ENCODE measurements at regions not wholly inside any gene's neighbourhood (a gene's known extent, or its start where the extent isn't known, plus 50 kb on each side); places are given as distances from the start of the nearest gene placed in this dataset.

DNA sequence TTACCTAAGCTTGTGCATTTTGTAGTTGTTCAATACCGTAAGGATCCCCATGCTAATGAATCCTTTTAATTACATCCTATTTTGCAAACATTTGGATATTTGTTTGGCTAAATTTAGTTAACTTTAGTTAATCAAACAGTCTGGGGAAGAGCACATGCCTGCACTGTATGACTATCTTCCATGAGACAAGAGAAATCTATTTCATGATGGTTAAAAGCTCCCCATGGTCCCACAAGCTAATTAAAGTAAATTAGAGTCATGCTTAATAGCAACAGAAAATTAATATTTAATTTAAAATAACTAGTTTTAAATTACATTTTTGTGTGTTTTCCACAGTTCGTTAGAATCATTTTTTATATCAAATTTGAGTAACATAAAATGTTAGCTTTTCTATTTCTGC, 95.4 kb upstream of the S1PR1 start:
- Histone ChIP-seq H3K27me3 (no peaks in the 10 kb centered on the region), H3K4me3 (no peak overlapping the region), H3K36me3 (no peaks in the 10 kb centered on the region), H3K27ac (no peak overlapping the region), H3K9me3 (no peaks in the 10 kb centered on the region), H3K4me1 (no peaks in the 10 kb centered on the region)
- DNase-seq (ENCODE audit: low spot score in 2 of 2), result no peak
- intact Hi-C loops (cut with DNase I; ENCODE audit: low total_unique reads), result no loop called here
- TF ChIP-seq POLR2AphosphoS5 (IDR thresholded peaks at IDR 0.05) (no peak), POLR2A (IDR thresholded peaks at IDR 0.05) (no peak)
- TF ChIP-seq, protein P1, sequence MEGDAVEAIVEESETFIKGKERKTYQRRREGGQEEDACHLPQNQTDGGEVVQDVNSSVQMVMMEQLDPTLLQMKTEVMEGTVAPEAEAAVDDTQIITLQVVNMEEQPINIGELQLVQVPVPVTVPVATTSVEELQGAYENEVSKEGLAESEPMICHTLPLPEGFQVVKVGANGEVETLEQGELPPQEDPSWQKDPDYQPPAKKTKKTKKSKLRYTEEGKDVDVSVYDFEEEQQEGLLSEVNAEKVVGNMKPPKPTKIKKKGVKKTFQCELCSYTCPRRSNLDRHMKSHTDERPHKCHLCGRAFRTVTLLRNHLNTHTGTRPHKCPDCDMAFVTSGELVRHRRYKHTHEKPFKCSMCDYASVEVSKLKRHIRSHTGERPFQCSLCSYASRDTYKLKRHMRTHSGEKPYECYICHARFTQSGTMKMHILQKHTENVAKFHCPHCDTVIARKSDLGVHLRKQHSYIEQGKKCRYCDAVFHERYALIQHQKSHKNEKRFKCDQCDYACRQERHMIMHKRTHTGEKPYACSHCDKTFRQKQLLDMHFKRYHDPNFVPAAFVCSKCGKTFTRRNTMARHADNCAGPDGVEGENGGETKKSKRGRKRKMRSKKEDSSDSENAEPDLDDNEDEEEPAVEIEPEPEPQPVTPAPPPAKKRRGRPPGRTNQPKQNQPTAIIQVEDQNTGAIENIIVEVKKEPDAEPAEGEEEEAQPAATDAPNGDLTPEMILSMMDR (IDR thresholded peaks at IDR 0.05), result no peak

DNA sequence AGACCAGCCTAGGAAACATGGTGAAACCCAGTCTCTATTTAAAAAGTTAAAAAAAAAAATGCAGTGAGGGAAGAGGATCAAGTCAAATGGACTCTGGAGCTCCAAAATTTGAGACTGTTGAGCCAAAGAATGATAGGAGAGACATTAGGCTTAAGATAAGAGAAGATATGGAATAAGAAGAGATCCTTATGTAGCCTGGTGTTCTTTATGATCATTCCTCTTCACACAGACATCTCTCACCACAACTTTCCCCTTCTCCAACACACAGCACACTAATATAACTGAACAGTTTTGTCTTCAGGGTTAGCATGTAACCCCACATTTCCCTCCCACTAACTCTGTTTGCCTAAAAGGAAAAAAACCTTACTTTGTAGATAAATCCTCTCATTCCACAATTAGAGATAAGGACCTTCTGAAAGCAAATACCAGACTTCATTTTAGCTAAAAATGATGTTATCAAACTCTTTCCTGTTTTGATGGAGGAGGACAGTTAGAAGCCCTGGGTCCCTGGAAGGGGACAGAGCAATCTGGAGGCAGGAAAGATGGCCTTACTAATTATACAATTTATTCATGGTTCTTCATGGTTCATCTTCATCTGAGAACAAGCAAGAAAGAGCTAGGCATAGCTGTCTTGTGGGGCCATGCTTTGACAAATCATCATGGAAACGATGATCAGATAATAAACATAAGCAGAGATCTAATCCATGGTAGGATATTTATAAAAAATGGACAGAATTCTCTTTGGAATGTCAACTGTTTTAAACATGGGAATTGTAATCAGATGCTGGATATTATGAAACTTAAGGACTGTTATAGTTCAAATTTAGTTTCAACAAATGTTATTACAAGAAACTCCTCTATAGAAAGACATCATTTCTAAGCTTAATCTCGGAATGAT, 96.7 kb upstream of the S1PR1 start:
- Histone ChIP-seq H3K4me1 (no peaks in the 10 kb centered on the region), H3K27ac (no peak overlapping the region), H3K27me3 (no peaks in the 10 kb centered on the region), H3K4me3 (no peak overlapping the region), H3K9me3 (no peaks in the 10 kb centered on the region), H3K36me3 (no peaks in the 10 kb centered on the region)
- intact Hi-C loops (cut with DNase I; ENCODE audit: low total_unique reads), result no loop called here
- TF ChIP-seq, protein P1 (IDR thresholded peaks at IDR 0.05), result no peak
- TF ChIP-seq POLR2A (IDR thresholded peaks at IDR 0.05), result no peak
- no peak for TF ChIP-seq POLR2AphosphoS5 (IDR thresholded peaks at IDR 0.05)
- no peak for DNase-seq (ENCODE audit: low spot score in 2 of 2)

DNA sequence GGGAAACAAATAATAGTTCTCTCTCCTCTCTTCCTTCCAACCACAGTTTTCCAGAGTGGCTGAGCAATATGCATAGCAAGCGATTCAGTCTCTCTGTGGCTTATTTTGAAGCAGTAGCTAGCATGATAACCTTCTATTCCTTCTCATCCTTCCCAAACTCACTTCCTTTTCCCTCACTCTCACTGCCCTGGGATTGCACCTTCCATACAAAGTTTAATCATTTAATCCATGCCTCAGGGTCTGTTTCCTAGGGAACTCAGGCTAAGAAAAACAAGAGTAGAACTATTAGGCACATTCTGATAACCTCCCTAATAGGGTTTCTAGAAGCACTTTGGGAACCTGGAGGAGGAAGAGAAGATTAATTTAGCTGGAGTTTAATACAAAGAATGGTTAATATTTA, 97.7 kb upstream of the S1PR1 start:
- H3K4me3 ChIP-seq, result no peak overlapping the region
- H3K27me3 ChIP-seq, result no peaks in the 10 kb centered on the region
- H3K9me3 ChIP-seq, result no peaks in the 10 kb centered on the region
- TF ChIP-seq POLR2AphosphoS5 (IDR thresholded peaks at IDR 0.05) (no peak), POLR2A (IDR thresholded peaks at IDR 0.05) (no peak)
- TF ChIP-seq, protein P1 (IDR thresholded peaks at IDR 0.05), result no peak
- H3K4me1 ChIP-seq, result no peaks in the 10 kb centered on the region
- H3K36me3 ChIP-seq, result no peaks in the 10 kb centered on the region
- DNase-seq (ENCODE audit: low spot score in 2 of 2), result no peak
- intact Hi-C loops (cut with DNase I; ENCODE audit: low total_unique reads), result no loop called here
- no peak overlapping the region for H3K27ac ChIP-seq

DNA sequence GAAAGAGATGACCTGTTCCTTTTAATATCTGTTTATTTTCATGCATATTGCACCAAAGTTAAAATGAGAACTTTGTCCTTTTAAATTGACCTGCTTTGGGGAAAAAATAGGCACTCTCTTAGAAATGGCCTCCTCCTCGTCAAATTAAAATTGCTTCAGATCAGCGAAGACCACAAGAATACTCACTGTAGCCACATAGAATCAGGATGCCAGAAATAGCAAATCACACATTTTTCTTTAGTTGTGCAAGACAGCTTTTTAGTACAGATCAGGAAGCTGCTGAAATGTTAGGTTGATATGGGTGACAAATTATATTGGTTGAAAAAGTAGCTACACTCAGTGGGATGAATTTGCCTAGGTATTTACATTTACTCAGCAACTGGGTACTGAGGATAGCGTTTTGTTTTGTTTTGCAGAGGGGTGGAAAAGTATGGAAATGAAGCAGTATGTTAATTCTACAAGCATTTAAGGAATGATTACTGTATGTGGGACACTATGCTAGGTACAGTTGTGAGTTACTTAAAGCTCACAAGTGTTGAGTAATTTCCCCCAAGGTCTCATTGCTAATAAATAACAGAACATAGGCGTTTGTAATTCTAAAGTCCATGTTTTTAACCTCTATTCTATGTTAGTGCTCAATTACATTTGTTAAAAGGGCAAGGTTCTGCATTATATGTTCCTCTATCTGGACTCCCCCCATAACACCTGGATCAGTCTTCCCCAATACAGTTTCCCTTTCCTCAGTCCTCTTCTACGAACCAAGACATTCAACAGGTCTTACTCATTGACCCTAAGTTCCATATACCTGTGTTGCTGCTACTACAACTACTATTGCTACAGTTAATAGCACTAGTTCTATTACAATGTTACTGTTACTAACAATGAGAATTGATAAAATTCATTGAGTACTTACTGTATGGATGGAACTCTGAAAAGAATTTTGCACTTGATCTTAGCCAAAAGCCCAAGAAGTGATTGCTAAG, 99.4 kb upstream of the S1PR1 start:
- Histone ChIP-seq H3K27ac (no peak overlapping the region), H3K27me3 (no peaks in the 10 kb centered on the region), H3K9me3 (no peaks in the 10 kb centered on the region), H3K36me3 (no peaks in the 10 kb centered on the region), H3K4me3 (no peak overlapping the region), H3K4me1 (no peaks in the 10 kb centered on the region)
- intact Hi-C loops (cut with DNase I; ENCODE audit: low total_unique reads), result no loop called here
- TF ChIP-seq POLR2A (IDR thresholded peaks at IDR 0.05), result no peak
- TF ChIP-seq, protein P1 (IDR thresholded peaks at IDR 0.05), result no peak
- no peak for TF ChIP-seq POLR2AphosphoS5 (IDR thresholded peaks at IDR 0.05)
- DNase-seq (ENCODE audit: low spot score in 2 of 2), result no peak
